ENCODE measurements at regions not wholly inside any gene's neighbourhood (a gene's known extent, or its start where the extent isn't known, plus 50 kb on each side); places are given as distances from the start of the nearest gene placed in this dataset.

GRCh38 chr1:83794384-83794783 lies 204.5 kb downstream of the TTLL7 start:
- Histone ChIP-seq H3K9me3 (ENCODE audit: low read depth, low read length, poor library complexity, severe bottlenecking) (no peaks in the 10 kb centered on the region), H3K27me3 (replicated peaks; ENCODE audit: insufficient read depth, low read depth, low read length, poor library complexity) (no peaks in the 10 kb centered on the region), H3K27ac (ENCODE audit: low read depth, low read length, poor library complexity, severe bottlenecking) (no peak overlapping the region), H3K4me3 (ENCODE audit: low read depth, low read length, poor library complexity, severe bottlenecking) (no peak overlapping the region), H3K36me3 (ENCODE audit: insufficient read depth, low read length, poor library complexity, severe bottlenecking) (no peaks in the 10 kb centered on the region), H3K4me1 (ENCODE audit: insufficient read depth, low read length, poor library complexity, severe bottlenecking) (no peaks in the 10 kb centered on the region)
- no peak for TF ChIP-seq CTCF (conservative IDR thresholded peaks at IDR 0.05; ENCODE audit: low read depth, low read length)
- CTCF ChIA-PET: no interaction called here
- no TSS peak for BruUV-seq (replicated peaks)
- intact Hi-C loops (cut with micrococcal nuclease; ENCODE audit: unreplicated experiment): no loop called here
- no peak for DNase-seq (ENCODE audit: low spot score)
- POLR2A ChIA-PET (ENCODE audit: low non-redundant PET): no interaction called here

- H3K27ac ChIP-seq (ENCODE audit: low read depth, low read length, poor library complexity, severe bottlenecking): no peak overlapping the region
- BruUV-seq (replicated peaks): no TSS peak
- TF ChIP-seq EZH2 (IDR thresholded peaks at IDR 0.05; ENCODE audit: borderline replicate concordance, low read depth, low read length, poor library complexity, severe bottlenecking): no peak
- POLR2A ChIA-PET (ENCODE audit: low non-redundant PET): no interaction called here
- no peaks in the 10 kb centered on the region for H3K36me3 ChIP-seq (ENCODE audit: insufficient read depth, low read length, poor library complexity, severe bottlenecking)
- CTCF ChIA-PET: no interaction called here
- intact Hi-C loops (cut with micrococcal nuclease; ENCODE audit: unreplicated experiment): no loop called here
- H3K27me3 ChIP-seq (replicated peaks; ENCODE audit: insufficient read depth, low read depth, low read length, poor library complexity): no peaks in the 10 kb centered on the region
- H3K4me1 ChIP-seq (ENCODE audit: insufficient read depth, low read length, poor library complexity, severe bottlenecking): no peaks in the 10 kb centered on the region
- no peaks in the 10 kb centered on the region for H3K9me3 ChIP-seq (ENCODE audit: low read depth, low read length, poor library complexity, severe bottlenecking)
- H3K4me3 ChIP-seq (ENCODE audit: low read depth, low read length, poor library complexity, severe bottlenecking): no peak overlapping the region
- DNase-seq (ENCODE audit: low spot score): no peak
These were observed 207.0 kb downstream of the TTLL7 start for GRCh38 chr1:83791821-83792437.

GRCh38 chr1:83790446-83790845 lies 208.5 kb downstream of the TTLL7 start:
- BruUV-seq (replicated peaks): no TSS peak
- ChIA-PET CTCF (no interaction called here), POLR2A (ENCODE audit: low non-redundant PET) (no interaction called here)
- intact Hi-C loops (cut with micrococcal nuclease; ENCODE audit: unreplicated experiment): no loop called here
- Histone ChIP-seq H3K4me3 (ENCODE audit: low read depth, low read length, poor library complexity, severe bottlenecking) (no peak overlapping the region), H3K9me3 (ENCODE audit: low read depth, low read length, poor library complexity, severe bottlenecking) (no peaks in the 10 kb centered on the region), H3K27me3 (replicated peaks; ENCODE audit: insufficient read depth, low read depth, low read length, poor library complexity) (no peaks in the 10 kb centered on the region), H3K27ac (ENCODE audit: low read depth, low read length, poor library complexity, severe bottlenecking) (no peak overlapping the region), H3K36me3 (ENCODE audit: insufficient read depth, low read length, poor library complexity, severe bottlenecking) (no peaks in the 10 kb centered on the region), H3K4me1 (ENCODE audit: insufficient read depth, low read length, poor library complexity, severe bottlenecking) (no peaks in the 10 kb centered on the region)
- DNase-seq (ENCODE audit: low spot score): no peak
- TF ChIP-seq CTCF (conservative IDR thresholded peaks at IDR 0.05; ENCODE audit: low read depth, low read length): no peak
- no peak for TF ChIP-seq EZH2 (IDR thresholded peaks at IDR 0.05; ENCODE audit: borderline replicate concordance, low read depth, low read length, poor library complexity, severe bottlenecking)

GRCh38 chr1:83787246-83787998 lies 211.5 kb downstream of the TTLL7 start:
- Histone ChIP-seq H3K4me1 (ENCODE audit: insufficient read depth, low read length, poor library complexity, severe bottlenecking) (no peaks in the 10 kb centered on the region), H3K27ac (ENCODE audit: low read depth, low read length, poor library complexity, severe bottlenecking) (no peak overlapping the region), H3K36me3 (ENCODE audit: insufficient read depth, low read length, poor library complexity, severe bottlenecking) (no peaks in the 10 kb centered on the region), H3K27me3 (replicated peaks; ENCODE audit: insufficient read depth, low read depth, low read length, poor library complexity) (no peaks in the 10 kb centered on the region), H3K9me3 (ENCODE audit: low read depth, low read length, poor library complexity, severe bottlenecking) (no peaks in the 10 kb centered on the region), H3K4me3 (ENCODE audit: low read depth, low read length, poor library complexity, severe bottlenecking) (no peak overlapping the region)
- intact Hi-C loops (cut with micrococcal nuclease; ENCODE audit: unreplicated experiment): no loop called here
- no TSS peak for BruUV-seq (replicated peaks)
- POLR2A ChIA-PET (ENCODE audit: low non-redundant PET): no interaction called here
- TF ChIP-seq EZH2 (IDR thresholded peaks at IDR 0.05; ENCODE audit: borderline replicate concordance, low read depth, low read length, poor library complexity, severe bottlenecking): no peak
- no peak for TF ChIP-seq CTCF (conservative IDR thresholded peaks at IDR 0.05; ENCODE audit: low read depth, low read length)
- no peak for DNase-seq (ENCODE audit: low spot score)
- CTCF ChIA-PET: no interaction called here

Data from A673 (cell line).